Neural crest cell (in vitro differentiated cells): ENCODE measurements at regions not wholly inside any gene's neighbourhood (a gene's known extent, or its start where the extent isn't known, plus 50 kb on each side); places are given as distances from the start of the nearest gene placed in this dataset.

Source experiments
- DNase-seq: peaks from one replicate; pipeline ENCODE4 v3.0.0; 2021; ENCODE audit warnings: low read depth, mixed read lengths, low spot score
- H3K27ac Mint-ChIP-seq: one replicate; pipeline ENCODE4 v1.8.0; 2021; ENCODE audit warnings: mild to moderate bottlenecking, mixed read lengths; ENCODE audit not compliant: unreplicated experiment
- H3K27me3 Mint-ChIP-seq: 2 replicates; pipeline ENCODE4 v1.8.0; 2021; ENCODE audit warnings: low read depth, mild to moderate bottlenecking, mixed read lengths
- H3K36me3 Mint-ChIP-seq: 2 replicates; pipeline ENCODE4 v1.8.0; 2021; ENCODE audit warnings: low read depth, mild to moderate bottlenecking, mixed read lengths
- H3K4me1 Mint-ChIP-seq: 2 replicates; pipeline ENCODE4 v1.8.0; 2021; ENCODE audit warnings: mixed read lengths
- H3K4me3 Mint-ChIP-seq: one replicate; pipeline ENCODE4 v1.8.0; 2021; ENCODE audit warnings: mild to moderate bottlenecking, mixed read lengths
- H3K9me3 Mint-ChIP-seq: 2 replicates; pipeline ENCODE4 v1.8.0; 2021; ENCODE audit warnings: mixed read lengths
- TF ChIP-seq, protein P1 (sequence below): fragments of 200-600 bp; sonication (generic); conservative IDR thresholded peaks from 2 replicates; pipeline ENCODE4 v1.5.0; 2021; ENCODE audit warnings: antibody characterized with exemption, mild to moderate bottlenecking

DNA sequence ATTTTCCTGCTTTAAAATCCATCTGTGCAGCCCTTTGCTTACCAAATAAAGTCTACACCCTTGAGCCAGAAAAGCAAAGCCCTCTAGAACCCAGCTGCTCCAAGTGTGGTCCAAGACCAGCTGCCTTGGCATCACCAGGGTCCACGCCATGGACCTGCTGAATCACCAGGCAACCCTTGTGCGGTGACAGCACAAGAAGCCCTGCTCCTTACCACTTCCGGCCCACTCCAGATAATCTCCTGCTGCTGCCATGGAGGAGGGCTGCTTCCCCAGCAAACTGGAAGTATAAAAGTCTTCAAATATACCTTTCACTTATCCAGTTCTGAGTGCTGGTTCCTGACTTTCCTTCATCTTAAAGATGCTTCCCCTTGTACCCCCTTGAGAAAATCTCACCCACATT is 106.0 kb upstream of the PKDCC start:
- H3K27ac Mint-ChIP-seq = peak overlapping the region; percentile 36
- H3K4me1 Mint-ChIP-seq = peaks cover 64% of the 10 kb centered on the region

DNA sequence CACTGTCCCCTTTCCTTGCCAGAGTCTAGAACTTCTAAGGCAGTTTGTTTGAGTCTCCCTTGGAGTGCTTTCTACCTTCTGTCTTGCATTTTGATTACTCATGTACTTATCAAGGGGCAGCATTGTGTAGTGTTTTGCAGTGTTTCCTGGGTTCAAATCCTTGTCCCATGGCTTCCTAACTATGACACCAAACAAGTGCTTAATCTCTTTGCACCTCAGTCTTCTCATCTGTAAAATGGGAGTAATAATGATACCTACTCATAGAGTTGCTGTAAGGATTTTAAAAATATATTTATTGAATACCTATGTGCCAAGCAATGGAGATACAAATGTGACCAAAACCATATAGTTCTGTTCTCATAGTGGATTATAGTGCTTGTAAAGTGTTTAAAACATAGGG is 105.5 kb upstream of the PKDCC start:
- H3K27ac Mint-ChIP-seq = no peak overlapping the region
- peaks cover 63% of the 10 kb centered on the region for H3K4me1 Mint-ChIP-seq
- DNase-seq = no peak
- H3K4me3 Mint-ChIP-seq = no peak overlapping the region
- peaks cover 3% of the 10 kb centered on the region for H3K9me3 Mint-ChIP-seq
- peaks cover 3% of the 10 kb centered on the region for H3K36me3 Mint-ChIP-seq
- TF ChIP-seq, protein P1, sequence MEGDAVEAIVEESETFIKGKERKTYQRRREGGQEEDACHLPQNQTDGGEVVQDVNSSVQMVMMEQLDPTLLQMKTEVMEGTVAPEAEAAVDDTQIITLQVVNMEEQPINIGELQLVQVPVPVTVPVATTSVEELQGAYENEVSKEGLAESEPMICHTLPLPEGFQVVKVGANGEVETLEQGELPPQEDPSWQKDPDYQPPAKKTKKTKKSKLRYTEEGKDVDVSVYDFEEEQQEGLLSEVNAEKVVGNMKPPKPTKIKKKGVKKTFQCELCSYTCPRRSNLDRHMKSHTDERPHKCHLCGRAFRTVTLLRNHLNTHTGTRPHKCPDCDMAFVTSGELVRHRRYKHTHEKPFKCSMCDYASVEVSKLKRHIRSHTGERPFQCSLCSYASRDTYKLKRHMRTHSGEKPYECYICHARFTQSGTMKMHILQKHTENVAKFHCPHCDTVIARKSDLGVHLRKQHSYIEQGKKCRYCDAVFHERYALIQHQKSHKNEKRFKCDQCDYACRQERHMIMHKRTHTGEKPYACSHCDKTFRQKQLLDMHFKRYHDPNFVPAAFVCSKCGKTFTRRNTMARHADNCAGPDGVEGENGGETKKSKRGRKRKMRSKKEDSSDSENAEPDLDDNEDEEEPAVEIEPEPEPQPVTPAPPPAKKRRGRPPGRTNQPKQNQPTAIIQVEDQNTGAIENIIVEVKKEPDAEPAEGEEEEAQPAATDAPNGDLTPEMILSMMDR = no peak
- H3K27me3 Mint-ChIP-seq = no peaks in the 10 kb centered on the region

More for the DNA sequence above, 106.0 kb upstream of the PKDCC start:
- peaks cover 3% of the 10 kb centered on the region for H3K9me3 Mint-ChIP-seq
- TF ChIP-seq, protein P1 = no peak
- H3K27me3 Mint-ChIP-seq = no peaks in the 10 kb centered on the region
- H3K4me3 Mint-ChIP-seq = no peak overlapping the region
- DNase-seq = no peak
- H3K36me3 Mint-ChIP-seq = peaks cover 3% of the 10 kb centered on the region

DNA sequence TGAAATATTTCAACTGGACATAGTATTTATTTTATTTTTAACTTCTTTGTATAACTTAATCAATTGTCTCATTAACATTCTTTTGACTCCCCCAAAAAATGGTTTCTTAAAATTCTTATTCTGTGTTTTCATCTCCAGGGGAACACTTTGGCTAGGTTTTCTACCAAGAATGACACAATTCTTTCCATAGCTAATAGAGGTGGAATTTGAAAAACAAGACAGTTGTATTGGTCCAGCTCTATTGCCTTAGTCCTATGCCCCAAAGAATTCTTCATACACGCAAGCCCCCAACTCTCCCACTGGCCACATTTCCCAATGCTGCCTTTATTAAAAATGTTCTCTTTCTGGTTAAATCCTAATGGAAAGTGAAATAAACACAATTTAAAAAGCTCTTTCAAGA is 104.7 kb upstream of the PKDCC start:
- no peak for DNase-seq
- H3K27ac Mint-ChIP-seq = no peak overlapping the region
- peaks cover 3% of the 10 kb centered on the region for H3K9me3 Mint-ChIP-seq
- peaks cover 3% of the 10 kb centered on the region for H3K36me3 Mint-ChIP-seq
- no peak overlapping the region for H3K4me3 Mint-ChIP-seq
- TF ChIP-seq, protein P1 = no peak
- H3K27me3 Mint-ChIP-seq = no peaks in the 10 kb centered on the region
- H3K4me1 Mint-ChIP-seq = peaks cover 63% of the 10 kb centered on the region

DNA sequence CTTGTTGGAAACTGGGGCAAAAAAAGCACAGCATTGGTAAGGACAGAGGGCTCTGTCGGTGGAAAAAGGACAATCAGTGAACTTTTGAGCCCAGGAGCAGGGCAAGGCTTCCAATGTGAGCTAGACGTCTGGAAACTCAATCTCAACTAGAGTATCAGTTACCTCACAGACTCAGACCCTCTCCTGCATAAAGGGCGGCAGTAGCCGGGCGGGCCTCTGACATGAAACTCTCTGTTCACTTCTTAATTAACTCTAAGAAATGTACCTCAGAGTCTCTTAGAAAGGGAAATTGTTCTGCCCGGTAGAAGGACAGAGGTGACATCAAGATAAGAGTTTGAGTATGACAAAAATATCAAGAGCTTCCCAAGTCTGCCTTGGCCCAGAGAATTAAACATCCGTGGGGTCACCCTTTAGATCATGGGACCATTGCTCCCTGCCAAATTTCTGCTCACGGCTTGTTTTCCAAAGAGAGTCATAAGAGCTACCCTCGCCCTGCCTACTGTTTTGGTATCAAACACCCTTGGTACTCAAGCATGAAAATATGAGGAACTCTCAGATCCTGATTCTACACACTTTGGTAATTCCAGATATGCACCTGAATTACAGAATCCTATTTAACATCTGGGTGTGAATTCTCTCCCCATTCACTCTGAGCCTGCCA is 103.5 kb upstream of the PKDCC start:
- TF ChIP-seq, protein P1 = no peak
- H3K4me3 Mint-ChIP-seq = no peak overlapping the region
- no peak for DNase-seq
- H3K27ac Mint-ChIP-seq = peak overlapping the region; percentile 80
- peaks cover 3% of the 10 kb centered on the region for H3K36me3 Mint-ChIP-seq
- H3K27me3 Mint-ChIP-seq = no peaks in the 10 kb centered on the region
- peaks cover 3% of the 10 kb centered on the region for H3K9me3 Mint-ChIP-seq
- peaks cover 56% of the 10 kb centered on the region for H3K4me1 Mint-ChIP-seq

DNA sequence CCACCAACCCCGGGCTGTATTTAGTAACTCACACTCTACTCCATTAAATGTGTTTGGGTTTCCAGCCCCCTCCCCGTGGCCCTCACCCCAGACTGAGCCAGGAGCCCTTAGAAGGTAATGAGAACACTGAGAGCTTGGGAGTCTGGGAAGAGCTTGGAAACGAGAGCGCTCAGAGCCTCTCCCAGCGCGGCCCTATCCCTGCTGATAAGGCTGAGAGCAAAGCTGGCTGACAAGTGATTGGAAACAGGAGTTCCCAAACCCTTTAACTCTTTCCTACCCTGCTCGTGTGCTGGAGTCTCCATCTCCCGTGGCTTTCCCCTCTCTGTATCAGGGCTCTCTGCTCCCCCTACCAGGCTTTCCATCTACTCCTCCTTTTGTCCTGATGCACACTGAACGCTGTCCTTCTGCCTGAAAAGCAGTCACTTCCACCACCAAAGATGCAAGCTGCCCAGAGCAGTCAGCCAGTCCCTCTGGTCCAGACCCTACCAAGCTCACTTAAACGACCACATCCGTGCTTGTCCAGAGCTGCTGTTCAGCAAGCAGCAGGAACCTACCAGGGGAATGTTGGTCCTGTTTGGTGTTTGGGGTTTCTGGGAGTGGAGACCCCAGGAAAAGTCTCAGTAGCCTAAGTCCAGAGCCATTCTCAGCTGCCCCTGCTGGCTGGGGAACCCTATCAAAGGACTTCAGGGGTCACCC is 100.0 kb upstream of the PKDCC start:
- TF ChIP-seq, protein P1 = no peak
- H3K36me3 Mint-ChIP-seq = no peaks in the 10 kb centered on the region
- H3K27me3 Mint-ChIP-seq = no peaks in the 10 kb centered on the region
- no peak overlapping the region for H3K4me3 Mint-ChIP-seq
- H3K27ac Mint-ChIP-seq = no peak overlapping the region
- H3K4me1 Mint-ChIP-seq = peaks cover 41% of the 10 kb centered on the region
- peaks cover 3% of the 10 kb centered on the region for H3K9me3 Mint-ChIP-seq
- no peak for DNase-seq
